Endothelial cell of umbilical vein (primary cell): ENCODE measurements at regions not wholly inside any gene's neighbourhood (a gene's known extent, or its start where the extent isn't known, plus 50 kb on each side); places are given as distances from the start of the nearest gene placed in this dataset.
"Not testable (repeated sequence)": the region's sequence is repeated elsewhere in the genome, so short reads cannot be mapped to it uniquely, and the experiment has no call there.

Experiments used
- EZH2 ChIP-seq: IDR thresholded peaks from 2 replicates; pipeline ENCODE4 v1.6.1; 2012; ENCODE audit warnings: borderline replicate concordance, low read depth, mild to moderate bottlenecking, moderate library complexity, low read length, inconsistent platforms; ENCODE audit not compliant: severe bottlenecking
- FOS ChIP-seq: IDR thresholded peaks from 2 replicates; pipeline ENCODE4 v1.6.1; 2011; ENCODE audit warnings: mild to moderate bottlenecking, low read length, moderate library complexity, borderline replicate concordance; ENCODE audit not compliant: insufficient read depth
- GATA2 ChIP-seq: IDR thresholded peaks from 2 replicates; pipeline ENCODE4 v1.7.0; 2011; ENCODE audit warnings: low read depth, mild to moderate bottlenecking, moderate library complexity, mixed read lengths, low read length; ENCODE audit not compliant: insufficient read length, insufficient read depth
- MAX ChIP-seq: IDR thresholded peaks from 2 replicates; pipeline ENCODE4 v1.6.1; 2011; ENCODE audit not compliant: insufficient read depth, insufficient read length
- POLR2A ChIP-seq: IDR thresholded peaks from 2 replicates; pipeline ENCODE4 v1.6.1; 2012; ENCODE audit warnings: low read depth, mild to moderate bottlenecking, control low read depth, low read length
- POLR2AphosphoS5 ChIP-seq: IDR thresholded peaks from 2 replicates; pipeline ENCODE4 v1.6.1; 2012; ENCODE audit warnings: low read depth, mild to moderate bottlenecking, control low read depth, low read length, moderate library complexity; ENCODE audit not compliant: insufficient read depth
- TF ChIP-seq, protein P1 (sequence below), 2 donors: IDR thresholded peaks; 1 replicate in 1 of 2; 2 replicates in 1 of 2; pipeline ENCODE4 v1.5.1; 2011; ENCODE audit warnings: low read length in 2 of 2, mild to moderate bottlenecking in 2 of 2, moderate library complexity in 2 of 2, control low read depth in 1 of 2, inconsistent platforms in 1 of 2, low read depth in 1 of 2; ENCODE audit not compliant: insufficient read depth in 1 of 2; ENCODE audit errors: extremely low read depth in 1 of 2

- TF ChIP-seq POLR2AphosphoS5, EZH2, GATA2, POLR2A, FOS, MAX: not testable (repeated sequence)
- TF ChIP-seq, protein P1, sequence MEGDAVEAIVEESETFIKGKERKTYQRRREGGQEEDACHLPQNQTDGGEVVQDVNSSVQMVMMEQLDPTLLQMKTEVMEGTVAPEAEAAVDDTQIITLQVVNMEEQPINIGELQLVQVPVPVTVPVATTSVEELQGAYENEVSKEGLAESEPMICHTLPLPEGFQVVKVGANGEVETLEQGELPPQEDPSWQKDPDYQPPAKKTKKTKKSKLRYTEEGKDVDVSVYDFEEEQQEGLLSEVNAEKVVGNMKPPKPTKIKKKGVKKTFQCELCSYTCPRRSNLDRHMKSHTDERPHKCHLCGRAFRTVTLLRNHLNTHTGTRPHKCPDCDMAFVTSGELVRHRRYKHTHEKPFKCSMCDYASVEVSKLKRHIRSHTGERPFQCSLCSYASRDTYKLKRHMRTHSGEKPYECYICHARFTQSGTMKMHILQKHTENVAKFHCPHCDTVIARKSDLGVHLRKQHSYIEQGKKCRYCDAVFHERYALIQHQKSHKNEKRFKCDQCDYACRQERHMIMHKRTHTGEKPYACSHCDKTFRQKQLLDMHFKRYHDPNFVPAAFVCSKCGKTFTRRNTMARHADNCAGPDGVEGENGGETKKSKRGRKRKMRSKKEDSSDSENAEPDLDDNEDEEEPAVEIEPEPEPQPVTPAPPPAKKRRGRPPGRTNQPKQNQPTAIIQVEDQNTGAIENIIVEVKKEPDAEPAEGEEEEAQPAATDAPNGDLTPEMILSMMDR (IDR thresholded peaks at IDR 0.05; ENCODE audit: extremely low read depth in 1 of 2, insufficient read depth in 1 of 2, low read depth in 1 of 2, low read length in 2 of 2) = not testable (repeated sequence)
These were observed 446.9 kb upstream of the TRPC7 start for GRCh38 chr5:136812270-136812669.
